Liver (tissue), 8 donors: ENCODE measurements at regions not wholly inside any gene's neighbourhood (a gene's known extent, or its start where the extent isn't known, plus 50 kb on each side); places are given as distances from the start of the nearest gene placed in this dataset.

Experiments
- DNase-seq: peaks from one replicate; pipeline ENCODE4 v3.0.0-alpha.2; 2017; ENCODE audit warnings: low spot score
- H3K27ac ChIP-seq, 2 donors: one replicate each; pipeline ENCODE4 v1.7.0; 2013; ENCODE audit warnings: inconsistent platforms in 2 of 2, low read length in 2 of 2, control low read depth in 1 of 2, low read depth in 1 of 2, mild to moderate bottlenecking in 1 of 2
- H3K27me3 ChIP-seq, 4 donors: one replicate each; pipeline versions ENCODE4 v1.6.1 to v1.7.0; 2013; ENCODE audit warnings: low read length in 3 of 4, inconsistent platforms in 1 of 4, mild to moderate bottlenecking in 1 of 4, moderate library complexity in 1 of 4; ENCODE audit not compliant: control insufficient read depth in 4 of 4, insufficient read depth in 4 of 4
- H3K36me3 ChIP-seq, 4 donors: one replicate each; pipeline versions ENCODE4 v1.6.1 to v1.7.0; 2013; ENCODE audit warnings: low read length in 3 of 4, mild to moderate bottlenecking in 3 of 4, low read depth in 1 of 4, moderate library complexity in 1 of 4; ENCODE audit not compliant: control insufficient read depth in 4 of 4, insufficient read depth in 3 of 4
- H3K4me1 ChIP-seq, 4 donors: one replicate each; pipeline versions ENCODE4 v1.6.1 to v1.7.0; 2013; ENCODE audit warnings: low read length in 3 of 4, mild to moderate bottlenecking in 3 of 4, moderate library complexity in 1 of 4; ENCODE audit not compliant: control insufficient read depth in 4 of 4, insufficient read depth in 4 of 4
- H3K4me3 ChIP-seq, 3 donors: one replicate each; pipeline versions ENCODE4 v1.6.1 to v1.7.0; 2013; ENCODE audit warnings: low read length in 3 of 3, control low read depth in 1 of 3, low read depth in 1 of 3, mild to moderate bottlenecking in 1 of 3
- H3K9ac ChIP-seq, 2 donors: one replicate each; pipeline ENCODE4 v1.7.0; 2013; ENCODE audit warnings: low read length in 2 of 2, mild to moderate bottlenecking in 2 of 2, moderate library complexity in 2 of 2, control low read depth in 1 of 2, low read depth in 1 of 2
- H3K9me3 ChIP-seq, 4 donors: one replicate each; pipeline versions ENCODE4 v1.6.1 to v1.7.0; 2013; ENCODE audit warnings: low read length in 3 of 4; ENCODE audit not compliant: control insufficient read depth in 4 of 4
- ATF3 ChIP-seq: IDR thresholded peaks from 2 replicates; pipeline ENCODE4 v1.6.1; 2016; ENCODE audit warnings: antibody characterized with exemption
- CTCF ChIP-seq: fragments of 150-350 bp; IDR thresholded peaks from 2 replicates; pipeline ENCODE4 v1.5.1; 2017; ENCODE audit warnings: improper control_type of control experiment, low read depth, low read length; ENCODE audit not compliant: missing input control
- EGR1 ChIP-seq, 2 donors: IDR thresholded peaks; 2 replicates each; pipeline ENCODE4 v1.6.1; 2016 to 2018; ENCODE audit warnings: antibody characterized with exemption in 2 of 2, low read depth in 2 of 2
- FOXA1 ChIP-seq: IDR thresholded peaks from 2 replicates; pipeline ENCODE4 v1.6.1; 2016; ENCODE audit warnings: antibody characterized with exemption
- FOXA2 ChIP-seq: IDR thresholded peaks from 2 replicates; pipeline ENCODE4 v1.6.1; 2016; ENCODE audit warnings: antibody characterized with exemption
- GABPA ChIP-seq, 2 donors: IDR thresholded peaks in 1 of 2; conservative IDR thresholded peaks in 1 of 2; 2 replicates each; pipeline ENCODE4 v1.6.1; 2016; ENCODE audit warnings: antibody characterized with exemption in 2 of 2, mild to moderate bottlenecking in 1 of 2, moderate library complexity in 1 of 2
- HNF4A ChIP-seq, 2 donors: conservative IDR thresholded peaks; 2 replicates each; pipeline ENCODE4 v1.6.1; 2016; ENCODE audit warnings: antibody characterized with exemption in 2 of 2, mild to moderate bottlenecking in 2 of 2
- HNF4G ChIP-seq: IDR thresholded peaks from 2 replicates; pipeline ENCODE4 v1.6.1; 2016; ENCODE audit warnings: antibody characterized with exemption
- JUND ChIP-seq, 2 donors: IDR thresholded peaks; 2 replicates each; pipeline ENCODE4 v1.6.1; 2016; ENCODE audit warnings: antibody characterized with exemption in 2 of 2
- MAX ChIP-seq: IDR thresholded peaks from 2 replicates; pipeline ENCODE4 v1.6.1; 2016; ENCODE audit warnings: antibody characterized with exemption
- NR2F2 ChIP-seq: IDR thresholded peaks from 2 replicates; pipeline ENCODE4 v1.6.1; 2016; ENCODE audit warnings: antibody characterized with exemption
- RAD21 ChIP-seq, 2 donors: IDR thresholded peaks; 2 replicates each; pipeline ENCODE4 v1.6.1; 2016; ENCODE audit warnings: antibody characterized with exemption in 2 of 2, mild to moderate bottlenecking in 2 of 2
- RXRA ChIP-seq, 2 donors: IDR thresholded peaks; 2 replicates each; pipeline ENCODE4 v1.6.1; 2017 to 2018; ENCODE audit warnings: antibody characterized with exemption in 2 of 2, mild to moderate bottlenecking in 1 of 2
- YY1 ChIP-seq: IDR thresholded peaks from 2 replicates; pipeline ENCODE4 v1.6.1; 2016; ENCODE audit warnings: antibody characterized with exemption, mild to moderate bottlenecking
- ZBTB33 ChIP-seq: IDR thresholded peaks from 2 replicates; pipeline ENCODE4 v1.6.1; 2016; ENCODE audit warnings: antibody characterized with exemption
- WGBS: extraction: QIAGEN DNeasy Blood & Tissue Kit; methylation state at CpG from one replicate; pipeline ENCODE4 v1.1.7; 2013; 5-methylcytosine and 5-hydroxymethylcytosine counted together
- donor health status: healthy.
- donor health status: healthy.
- donor health status: healthy.
- donor health status: healthy.
- donor health status: healthy.

- DNase-seq = no peak
- TF ChIP-seq NR2F2 = no peak
- TF ChIP-seq FOXA1 = no peak
- TF ChIP-seq FOXA2 = no peak
- no peak for TF ChIP-seq ZBTB33
- no peak for TF ChIP-seq RAD21 (IDR thresholded peaks at IDR 0.05)
- no peak for TF ChIP-seq HNF4G
- TF ChIP-seq EGR1 (IDR thresholded peaks at IDR 0.05; ENCODE audit: low read depth in 2 of 2) = no peak
- no peak for TF ChIP-seq ATF3
- no peak for TF ChIP-seq HNF4A (conservative IDR thresholded peaks at IDR 0.05)
- TF ChIP-seq MAX = no peak
- TF ChIP-seq JUND (IDR thresholded peaks at IDR 0.05) = no peak
- no peak for TF ChIP-seq YY1
- no peak for TF ChIP-seq GABPA (IDR thresholded peaks at IDR 0.05 in 1 of 2, conservative IDR thresholded peaks at IDR 0.05 in 1 of 2)
- no peak for TF ChIP-seq CTCF
Observed at GRCh38 chr6:43997345-43997677, 129.9 kb downstream of the MRPL14 start.

GRCh38 chr6:43996618-43997344 lies 130.5 kb downstream of the MRPL14 start:
- Histone ChIP-seq H3K9me3 (no peaks in the 10 kb centered on the region), H3K4me3 (no peak overlapping the region), H3K27ac (no peak overlapping the region), H3K4me1 (peaks cover 2 to 16% (median 10%) of the 10 kb centered on the region in 4 donors), H3K9ac (no peak overlapping the region), H3K36me3 (no peaks in the 10 kb centered on the region), H3K27me3 (no peaks in the 10 kb centered on the region)
- TF ChIP-seq YY1 (no peak), CTCF (no peak), HNF4G (no peak), HNF4A (conservative IDR thresholded peaks at IDR 0.05) (no peak), FOXA1 (no peak), MAX (no peak), GABPA (IDR thresholded peaks at IDR 0.05 in 1 of 2, conservative IDR thresholded peaks at IDR 0.05 in 1 of 2) (no peak), RAD21 (IDR thresholded peaks at IDR 0.05) (no peak), RXRA (IDR thresholded peaks at IDR 0.05) (no peak), EGR1 (IDR thresholded peaks at IDR 0.05; ENCODE audit: low read depth in 2 of 2) (no peak), NR2F2 (no peak)
- WGBS = 94% methylated on average over 8 of the region's 8 CpGs
- no peak for DNase-seq

More at GRCh38 chr6:43997345-43997677, 129.9 kb downstream of the MRPL14 start:
- Histone ChIP-seq H3K9ac (no peak overlapping the region), H3K36me3 (no peaks in the 10 kb centered on the region), H3K27me3 (no peaks in the 10 kb centered on the region), H3K4me1 (peaks cover 2 to 14% (median 10%) of the 10 kb centered on the region in 4 donors), H3K27ac (no peak overlapping the region), H3K9me3 (no peaks in the 10 kb centered on the region), H3K4me3 (no peak overlapping the region)
- 89% methylated on average over 1 of the region's 1 CpG for WGBS
